Gastrocnemius medialis (tissue), 4 donors: ENCODE measurements at regions not wholly inside any gene's neighbourhood (a gene's known extent, or its start where the extent isn't known, plus 50 kb on each side); places are given as distances from the start of the nearest gene placed in this dataset.

Source experiments
- ATAC-seq, 2 donors: fragments of 150-250 bp; one replicate each; pipeline ENCODE4 v1.9.1; 2016
- DNase-seq, 2 donors: peaks; one replicate each; pipeline ENCODE4 v3.0.0-alpha.2; 2019
- H3K27ac ChIP-seq, 4 donors: fragments of 200-600 bp; sonication (generic); 1 replicate in 1 of 4; 2 replicates in 3 of 4; pipeline ENCODE4 v1.5.1; 2016 to 2018; ENCODE audit warnings: mild to moderate bottlenecking in 2 of 4, moderate library complexity in 1 of 4
- H3K27me3 ChIP-seq, 3 donors: fragments of 200-600 bp; sonication (generic) in 2 of 3; 1 replicate in 1 of 3; 2 replicates in 2 of 3; pipeline versions ENCODE4 v1.5.1 to v1.6.0; 2016 to 2019; ENCODE audit warnings: mild to moderate bottlenecking in 1 of 3, moderate library complexity in 1 of 3
- H3K36me3 ChIP-seq, 2 donors: fragments of 200-600 bp; sonication (generic) in 1 of 2; one replicate each; pipeline ENCODE4 v1.5.1; 2017 to 2018
- H3K4me1 ChIP-seq, 2 donors: fragments of 200-600 bp; sonication (generic) in 1 of 2; one replicate each; pipeline ENCODE4 v1.5.1; 2016 to 2017; ENCODE audit warnings: mild to moderate bottlenecking in 2 of 2
- H3K4me3 ChIP-seq, 4 donors: fragments of 200-600 bp; sonication (generic) in 3 of 4; 1 replicate in 1 of 4; 2 replicates in 3 of 4; pipeline ENCODE4 v1.5.1; 2016 to 2019; ENCODE audit warnings: mild to moderate bottlenecking in 2 of 4
- H3K9me3 ChIP-seq, 3 donors: fragments of 200-600 bp; sonication (generic) in 2 of 3; 1 replicate in 1 of 3; 2 replicates in 2 of 3; pipeline ENCODE4 v1.5.1; 2016 to 2019
- POLR2A ChIP-seq, 2 donors: fragments of 450-650 bp; IDR thresholded peaks; one replicate each; pipeline ENCODE4 v1.6.1; 2017; ENCODE audit warnings: antibody characterized with exemption in 2 of 2, mild to moderate bottlenecking in 2 of 2, moderate library complexity in 2 of 2
- in situ Hi-C, 4 donors: fragments of 200-750 bp; cut with MboI; loops; one replicate each; pipeline versions ENCODE4 v1.15.0 to v1.8.0; 2017; ENCODE audit warnings: low sequenced_read_pairs in 4 of 4
- intact Hi-C: fragments of 100-400 bp; cut with DNase I; formaldehyde crosslinking; loops from one replicate; pipeline ENCODE4 v1.15.1; 2023; ENCODE audit warnings: low total_unique reads
- TF ChIP-seq, protein P1 (sequence below), 5 experiments: fragments of 450-650 bp in 3 of 5; fragments of 200-600 bp in 2 of 5; sonication (generic) in 2 of 5; IDR thresholded peaks in 4 of 5; conservative IDR thresholded peaks in 1 of 5; 1 replicate in 4 of 5; 2 replicates in 1 of 5; pipeline ENCODE4 v1.5.1; 2016 to 2019; ENCODE audit warnings: antibody characterized with exemption in 5 of 5, mild to moderate bottlenecking in 3 of 5, moderate library complexity in 3 of 5

DNA sequence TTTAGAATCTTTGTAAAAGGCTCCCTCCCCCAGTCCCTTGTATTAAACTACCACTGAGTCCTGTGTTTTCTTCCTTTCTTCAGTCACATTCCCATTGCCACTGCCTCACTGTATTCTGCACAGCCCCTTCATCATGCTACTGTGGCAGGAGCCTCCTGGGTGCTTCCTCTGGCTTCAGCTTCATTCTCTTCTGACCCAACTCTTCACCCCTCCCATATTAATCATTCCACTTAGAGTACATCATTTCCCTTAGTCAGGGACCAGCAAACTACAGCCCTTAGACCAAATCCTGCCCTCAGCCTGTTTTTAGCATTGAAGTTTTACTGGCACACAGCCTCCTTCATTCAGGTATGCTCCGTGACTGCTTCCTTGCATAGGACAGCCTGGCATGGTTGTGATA is 127.7 kb upstream of the MTNR1B start:
- Histone ChIP-seq H3K4me1 (no peaks in the 10 kb centered on the region), H3K4me3 (no peak overlapping the region), H3K9me3 (no peaks in the 10 kb centered on the region), H3K36me3 (no peaks in the 10 kb centered on the region), H3K27me3 (no peaks in the 10 kb centered on the region), H3K27ac (no peak overlapping the region)
- TF ChIP-seq POLR2A (IDR thresholded peaks at IDR 0.05): no peak
- TF ChIP-seq, protein P1, sequence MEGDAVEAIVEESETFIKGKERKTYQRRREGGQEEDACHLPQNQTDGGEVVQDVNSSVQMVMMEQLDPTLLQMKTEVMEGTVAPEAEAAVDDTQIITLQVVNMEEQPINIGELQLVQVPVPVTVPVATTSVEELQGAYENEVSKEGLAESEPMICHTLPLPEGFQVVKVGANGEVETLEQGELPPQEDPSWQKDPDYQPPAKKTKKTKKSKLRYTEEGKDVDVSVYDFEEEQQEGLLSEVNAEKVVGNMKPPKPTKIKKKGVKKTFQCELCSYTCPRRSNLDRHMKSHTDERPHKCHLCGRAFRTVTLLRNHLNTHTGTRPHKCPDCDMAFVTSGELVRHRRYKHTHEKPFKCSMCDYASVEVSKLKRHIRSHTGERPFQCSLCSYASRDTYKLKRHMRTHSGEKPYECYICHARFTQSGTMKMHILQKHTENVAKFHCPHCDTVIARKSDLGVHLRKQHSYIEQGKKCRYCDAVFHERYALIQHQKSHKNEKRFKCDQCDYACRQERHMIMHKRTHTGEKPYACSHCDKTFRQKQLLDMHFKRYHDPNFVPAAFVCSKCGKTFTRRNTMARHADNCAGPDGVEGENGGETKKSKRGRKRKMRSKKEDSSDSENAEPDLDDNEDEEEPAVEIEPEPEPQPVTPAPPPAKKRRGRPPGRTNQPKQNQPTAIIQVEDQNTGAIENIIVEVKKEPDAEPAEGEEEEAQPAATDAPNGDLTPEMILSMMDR (IDR thresholded peaks at IDR 0.05 in 4 of 5, conservative IDR thresholded peaks at IDR 0.05 in 1 of 5): no peak
- intact Hi-C loops (no loop called here), in situ Hi-C loops (no loop called here)
- ATAC-seq (no peak), DNase-seq (no peak)

DNA sequence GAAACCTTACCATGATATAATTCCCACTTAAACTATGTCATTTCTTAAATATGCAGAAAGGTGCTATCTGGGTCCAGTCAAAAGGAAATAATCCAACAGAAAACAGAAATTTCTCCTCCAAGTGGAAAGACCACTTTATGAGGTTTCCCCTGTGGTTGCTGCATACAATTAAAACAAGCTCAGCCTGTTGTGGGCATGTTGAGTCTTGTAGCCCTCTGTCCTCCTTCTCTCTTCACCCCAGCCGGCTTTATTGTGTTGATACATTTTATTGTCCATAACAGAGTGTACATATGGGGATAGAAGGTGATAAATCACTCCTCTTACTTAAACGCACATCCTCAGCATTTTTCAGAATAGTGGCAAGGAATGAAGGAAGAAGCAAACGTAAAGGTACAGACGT is 126.0 kb upstream of the MTNR1B start:
- TF ChIP-seq POLR2A (IDR thresholded peaks at IDR 0.05): no peak
- TF ChIP-seq, protein P1 (IDR thresholded peaks at IDR 0.05 in 4 of 5, conservative IDR thresholded peaks at IDR 0.05 in 1 of 5): no peak
- Histone ChIP-seq H3K27ac (no peak overlapping the region), H3K9me3 (no peaks in the 10 kb centered on the region), H3K27me3 (no peaks in the 10 kb centered on the region), H3K36me3 (no peaks in the 10 kb centered on the region), H3K4me3 (no peak overlapping the region), H3K4me1 (no peaks in the 10 kb centered on the region)
- DNase-seq (no peak), ATAC-seq (no peak)
- intact Hi-C loops (no loop called here), in situ Hi-C loops (no loop called here)

DNA sequence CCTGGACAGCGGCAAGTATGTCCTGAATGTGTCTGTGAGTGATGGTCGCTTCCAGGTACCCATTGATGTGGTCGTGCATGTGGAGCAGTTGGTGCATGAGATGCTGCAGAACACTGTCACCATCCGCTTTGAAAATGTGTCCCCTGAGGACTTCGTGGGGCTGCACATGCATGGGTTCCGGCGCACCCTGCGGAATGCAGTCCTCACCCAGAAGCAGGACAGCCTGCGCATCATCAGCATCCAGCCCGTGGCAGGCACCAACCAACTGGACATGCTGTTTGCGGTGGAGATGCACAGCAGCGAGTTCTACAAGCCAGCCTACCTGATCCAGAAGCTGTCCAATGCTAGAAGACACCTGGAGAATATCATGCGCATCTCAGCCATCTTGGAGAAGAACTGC is 125.3 kb upstream of the MTNR1B start:
- Histone ChIP-seq H3K4me3 (no peak overlapping the region), H3K9me3 (no peaks in the 10 kb centered on the region), H3K36me3 (no peaks in the 10 kb centered on the region), H3K27ac (no peak overlapping the region), H3K4me1 (no peaks in the 10 kb centered on the region), H3K27me3 (no peaks in the 10 kb centered on the region)
- TF ChIP-seq POLR2A (IDR thresholded peaks at IDR 0.05): no peak
- TF ChIP-seq, protein P1 (IDR thresholded peaks at IDR 0.05 in 4 of 5, conservative IDR thresholded peaks at IDR 0.05 in 1 of 5): no peak
- ATAC-seq (no peak), DNase-seq (no peak)
- intact Hi-C loops (no loop called here), in situ Hi-C loops (no loop called here)

DNA sequence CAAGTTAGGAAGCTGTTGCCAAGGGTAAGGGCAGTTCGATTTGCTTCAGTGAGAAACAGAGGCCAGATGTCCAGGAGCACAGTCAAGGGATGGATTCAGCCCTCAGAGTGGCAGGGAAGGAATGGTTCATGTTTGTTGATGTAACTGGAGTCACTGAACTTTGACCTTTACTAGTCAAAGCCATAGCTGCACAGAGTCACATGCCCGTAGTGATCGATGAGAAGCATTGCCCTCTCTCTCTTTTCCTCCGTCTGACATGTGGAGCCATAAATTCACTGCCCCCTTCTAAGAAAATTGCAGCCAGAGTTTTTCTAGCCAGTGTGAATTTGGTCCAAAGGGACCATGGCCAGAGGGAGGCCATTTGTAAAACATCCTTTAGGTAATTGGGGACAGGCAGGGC is 124.1 kb upstream of the MTNR1B start:
- Histone ChIP-seq H3K27ac (no peak overlapping the region), H3K4me3 (no peak overlapping the region), H3K27me3 (no peaks in the 10 kb centered on the region), H3K9me3 (no peaks in the 10 kb centered on the region), H3K36me3 (no peaks in the 10 kb centered on the region), H3K4me1 (no peaks in the 10 kb centered on the region)
- ATAC-seq (no peak), DNase-seq (no peak)
- intact Hi-C loops: no loop called here
- in situ Hi-C loops: no loop called here
- TF ChIP-seq, protein P1 (IDR thresholded peaks at IDR 0.05 in 4 of 5, conservative IDR thresholded peaks at IDR 0.05 in 1 of 5): no peak
- TF ChIP-seq POLR2A (IDR thresholded peaks at IDR 0.05): no peak

DNA sequence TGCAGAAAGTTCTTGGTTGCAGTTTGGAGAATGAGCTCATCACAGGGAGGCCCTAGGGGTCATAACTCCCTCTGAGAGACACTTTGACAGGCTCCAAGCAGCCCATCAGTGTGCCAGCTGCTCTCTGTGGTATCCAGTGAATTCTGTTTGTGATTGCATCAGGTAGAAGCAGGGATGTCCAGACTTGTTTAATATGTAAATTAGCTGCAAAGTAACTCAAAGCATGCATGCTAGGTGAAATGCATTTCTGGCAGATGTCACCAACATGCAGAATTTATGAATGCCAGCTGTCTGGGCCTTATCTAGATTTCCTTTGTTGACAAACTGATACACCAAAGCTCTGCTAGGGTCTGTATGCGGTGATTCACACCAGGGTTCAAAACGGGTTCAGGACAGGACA is 123.6 kb upstream of the MTNR1B start:
- intact Hi-C loops (no loop called here), in situ Hi-C loops (no loop called here)
- DNase-seq: no peak
- Histone ChIP-seq H3K27me3 (no peaks in the 10 kb centered on the region), H3K9me3 (no peaks in the 10 kb centered on the region), H3K36me3 (no peaks in the 10 kb centered on the region), H3K4me3 (no peak overlapping the region), H3K4me1 (no peaks in the 10 kb centered on the region), H3K27ac (no peak overlapping the region)
- no peak for ATAC-seq
- no peak for TF ChIP-seq POLR2A (IDR thresholded peaks at IDR 0.05)
- TF ChIP-seq, protein P1 (IDR thresholded peaks at IDR 0.05 in 4 of 5, conservative IDR thresholded peaks at IDR 0.05 in 1 of 5): no peak
